PFSK-1 (cell line): ENCODE measurements at regions not wholly inside any gene's neighbourhood (a gene's known extent, or its start where the extent isn't known, plus 50 kb on each side); places are given as distances from the start of the nearest gene placed in this dataset.

Source experiments
- POLR2AphosphoS5 ChIP-seq: IDR thresholded peaks from 2 replicates; pipeline ENCODE4 v1.6.1; 2012; ENCODE audit warnings: low read depth, mild to moderate bottlenecking, control low read depth, low read length, moderate library complexity
- TAF1 ChIP-seq: IDR thresholded peaks from 2 replicates; pipeline ENCODE4 v1.6.1; 2012; ENCODE audit warnings: low read length, control low read depth, borderline replicate concordance; ENCODE audit not compliant: insufficient read depth

GRCh38 chr15:55084216-55084615, 112.5 kb downstream of the RSL24D1 start:
- TF ChIP-seq POLR2AphosphoS5 (no peak), TAF1 (no peak)
